Lower lobe of right lung (tissue), 2 donors: ENCODE measurements at regions not wholly inside any gene's neighbourhood (a gene's known extent, or its start where the extent isn't known, plus 50 kb on each side); places are given as distances from the start of the nearest gene placed in this dataset.

Experiments used
- ATAC-seq, 2 donors: fragments of 200-7000 bp; cut with Tn5 transposase; one replicate each; pipeline ENCODE4 v1.9.1; 2020 to 2022; ENCODE audit warnings: mild to moderate bottlenecking in 2 of 2, moderate library complexity in 2 of 2
- DNase-seq: peaks from one replicate; pipeline ENCODE4 v3.0.0-alpha.2; 2020
- H3K27ac ChIP-seq: fragments of 200-600 bp; one replicate; pipeline ENCODE4 v1.8.0; 2022
- H3K27me3 ChIP-seq: fragments of 200-600 bp; one replicate; pipeline ENCODE4 v1.8.0; 2022; ENCODE audit warnings: low read depth
- H3K36me3 ChIP-seq: fragments of 200-600 bp; one replicate; pipeline ENCODE4 v1.8.0; 2022; ENCODE audit warnings: mild to moderate bottlenecking
- H3K4me1 ChIP-seq: fragments of 200-600 bp; one replicate; pipeline ENCODE4 v1.8.0; 2022
- H3K4me3 ChIP-seq: fragments of 200-600 bp; one replicate; pipeline ENCODE4 v1.8.0; 2022; ENCODE audit warnings: mild to moderate bottlenecking
- H3K9me3 ChIP-seq: fragments of 200-600 bp; one replicate; pipeline ENCODE4 v1.8.0; 2022
- intact Hi-C: fragments of 100-400 bp; cut with DNase I; formaldehyde crosslinking; loops from one replicate; pipeline ENCODE4 v1.11.0; 2022
- TF ChIP-seq, protein P1 (sequence below): fragments of 200-600 bp; IDR thresholded peaks from one replicate; pipeline ENCODE4 v1.8.0; 2022; ENCODE audit warnings: antibody characterized with exemption, mild to moderate bottlenecking
- donor health status: DM: no; HTN: yes; CAD: no; lungs with severe emphysema.

DNA sequence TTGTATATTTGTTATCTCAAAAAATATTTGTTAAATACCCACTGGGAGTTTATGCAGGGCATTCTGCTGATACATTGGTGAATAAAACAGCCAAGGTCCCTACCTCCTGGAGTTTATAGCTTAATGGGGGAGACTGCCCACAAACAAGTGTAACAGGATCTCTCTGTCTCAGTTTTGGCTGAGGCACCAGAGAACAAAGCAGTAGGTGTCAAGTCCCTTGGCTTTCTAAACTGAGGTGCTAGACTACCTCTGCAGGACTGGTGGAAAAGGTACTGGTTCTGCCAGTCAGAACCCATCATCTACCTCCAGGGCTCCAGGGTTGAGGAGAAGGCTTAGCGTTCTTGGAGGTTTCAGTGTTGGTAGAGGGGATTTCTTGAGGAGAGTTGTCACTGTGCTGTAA is 188.4 kb upstream of the ELL2 start:
- Histone ChIP-seq H3K4me1 (no peaks in the 10 kb centered on the region), H3K9me3 (no peaks in the 10 kb centered on the region), H3K4me3 (no peak overlapping the region), H3K27ac (no peak overlapping the region), H3K36me3 (no peaks in the 10 kb centered on the region), H3K27me3 (no peaks in the 10 kb centered on the region)
- intact Hi-C loops = no loop called here
- ATAC-seq (no peak), DNase-seq (no peak)
- TF ChIP-seq, protein P1, sequence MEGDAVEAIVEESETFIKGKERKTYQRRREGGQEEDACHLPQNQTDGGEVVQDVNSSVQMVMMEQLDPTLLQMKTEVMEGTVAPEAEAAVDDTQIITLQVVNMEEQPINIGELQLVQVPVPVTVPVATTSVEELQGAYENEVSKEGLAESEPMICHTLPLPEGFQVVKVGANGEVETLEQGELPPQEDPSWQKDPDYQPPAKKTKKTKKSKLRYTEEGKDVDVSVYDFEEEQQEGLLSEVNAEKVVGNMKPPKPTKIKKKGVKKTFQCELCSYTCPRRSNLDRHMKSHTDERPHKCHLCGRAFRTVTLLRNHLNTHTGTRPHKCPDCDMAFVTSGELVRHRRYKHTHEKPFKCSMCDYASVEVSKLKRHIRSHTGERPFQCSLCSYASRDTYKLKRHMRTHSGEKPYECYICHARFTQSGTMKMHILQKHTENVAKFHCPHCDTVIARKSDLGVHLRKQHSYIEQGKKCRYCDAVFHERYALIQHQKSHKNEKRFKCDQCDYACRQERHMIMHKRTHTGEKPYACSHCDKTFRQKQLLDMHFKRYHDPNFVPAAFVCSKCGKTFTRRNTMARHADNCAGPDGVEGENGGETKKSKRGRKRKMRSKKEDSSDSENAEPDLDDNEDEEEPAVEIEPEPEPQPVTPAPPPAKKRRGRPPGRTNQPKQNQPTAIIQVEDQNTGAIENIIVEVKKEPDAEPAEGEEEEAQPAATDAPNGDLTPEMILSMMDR = no peak

DNA sequence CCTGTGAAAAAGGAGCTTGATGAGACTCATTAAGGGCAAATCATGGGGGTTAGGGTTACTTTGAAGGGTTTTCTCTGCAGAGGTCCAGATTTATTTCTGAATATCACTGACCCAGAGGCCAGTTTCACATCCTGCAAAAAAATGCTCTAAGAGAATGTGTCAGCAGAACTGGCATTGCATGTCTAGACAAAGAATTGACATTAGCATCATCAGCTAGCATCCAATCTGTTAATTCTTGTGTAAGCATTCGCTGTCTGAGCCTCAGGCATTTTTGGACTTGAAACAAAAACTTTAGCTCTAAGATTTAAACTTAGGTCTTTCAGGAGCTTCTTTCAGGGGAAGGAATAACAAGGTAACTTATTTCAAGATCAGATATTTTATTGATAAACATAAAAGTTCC is 187.9 kb upstream of the ELL2 start:
- no peak for ATAC-seq
- H3K4me1 ChIP-seq = no peaks in the 10 kb centered on the region
- no peaks in the 10 kb centered on the region for H3K9me3 ChIP-seq
- no peaks in the 10 kb centered on the region for H3K36me3 ChIP-seq
- no peak for DNase-seq
- H3K27ac ChIP-seq = no peak overlapping the region
- intact Hi-C loops = no loop called here
- H3K27me3 ChIP-seq = no peaks in the 10 kb centered on the region
- TF ChIP-seq, protein P1 = no peak
- no peak overlapping the region for H3K4me3 ChIP-seq

DNA sequence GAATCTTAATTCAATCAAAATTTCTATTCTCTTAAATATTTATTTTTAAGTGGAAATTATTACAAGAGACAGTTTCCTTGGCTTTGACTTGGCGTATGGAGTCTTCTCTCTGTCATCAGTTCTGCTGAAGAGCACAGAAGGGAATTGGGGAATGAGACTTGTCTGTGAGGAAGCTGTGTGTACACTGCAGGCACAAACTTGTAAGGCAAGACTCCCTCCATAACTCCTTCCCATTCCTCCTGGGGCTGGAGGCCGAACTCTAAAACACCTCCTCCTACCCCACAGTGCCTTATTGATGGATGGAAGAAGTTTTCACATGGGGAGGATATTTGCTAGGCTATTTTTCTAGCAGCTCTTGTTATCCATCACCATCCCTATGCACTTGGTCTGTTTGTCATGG is 187.4 kb upstream of the ELL2 start:
- Histone ChIP-seq H3K27ac (no peak overlapping the region), H3K4me1 (no peaks in the 10 kb centered on the region), H3K27me3 (no peaks in the 10 kb centered on the region), H3K4me3 (no peak overlapping the region), H3K36me3 (no peaks in the 10 kb centered on the region), H3K9me3 (no peaks in the 10 kb centered on the region)
- TF ChIP-seq, protein P1 = no peak
- ATAC-seq (no peak), DNase-seq (no peak)
- intact Hi-C loops = no loop called here

DNA sequence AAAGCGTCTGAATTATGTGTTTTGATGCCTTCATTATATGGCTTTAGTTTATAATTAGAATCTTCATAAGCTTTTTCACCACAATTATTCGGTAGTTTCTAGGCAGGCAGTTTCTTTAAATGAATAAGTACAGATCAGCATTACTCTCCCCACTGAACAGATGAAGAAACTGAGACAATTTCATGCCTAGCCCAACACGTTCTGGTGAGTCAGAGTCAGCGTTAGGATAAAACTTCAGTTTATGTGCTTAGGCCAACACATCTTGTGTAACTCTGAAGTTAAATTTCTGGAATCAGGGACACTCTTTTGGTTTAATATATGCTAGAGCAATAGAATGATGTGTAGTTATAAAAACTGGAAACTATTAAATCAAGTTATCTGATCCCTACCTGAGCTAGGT is 186.7 kb upstream of the ELL2 start:
- DNase-seq (no peak), ATAC-seq (no peak)
- Histone ChIP-seq H3K4me3 (no peak overlapping the region), H3K27me3 (no peaks in the 10 kb centered on the region), H3K27ac (no peak overlapping the region), H3K36me3 (no peaks in the 10 kb centered on the region), H3K9me3 (no peaks in the 10 kb centered on the region), H3K4me1 (no peaks in the 10 kb centered on the region)
- TF ChIP-seq, protein P1 = no peak
- intact Hi-C loops = no loop called here

DNA sequence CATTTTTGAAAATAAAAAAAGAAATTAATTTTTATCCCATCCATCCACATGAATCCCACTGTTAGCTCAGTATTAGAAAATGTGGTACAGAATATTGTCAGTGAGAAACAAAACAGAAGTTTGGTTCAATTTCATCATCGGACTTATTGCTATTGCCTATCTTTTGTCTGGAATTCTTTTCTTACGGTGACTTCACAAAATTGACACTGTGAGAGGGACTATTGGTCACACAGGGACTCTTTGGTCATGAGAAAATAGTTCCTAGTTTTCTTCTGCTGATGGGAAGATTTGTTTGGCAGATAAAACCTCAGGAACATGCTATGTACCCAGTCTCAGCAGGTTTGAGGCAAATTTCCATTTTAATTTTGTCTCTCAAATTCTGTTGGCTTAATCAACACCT is 186.2 kb upstream of the ELL2 start:
- no peaks in the 10 kb centered on the region for H3K36me3 ChIP-seq
- H3K9me3 ChIP-seq = no peaks in the 10 kb centered on the region
- H3K4me1 ChIP-seq = no peaks in the 10 kb centered on the region
- TF ChIP-seq, protein P1 = no peak
- H3K27me3 ChIP-seq = no peaks in the 10 kb centered on the region
- no peak overlapping the region for H3K4me3 ChIP-seq
- intact Hi-C loops = no loop called here
- no peak for DNase-seq
- no peak overlapping the region for H3K27ac ChIP-seq
- ATAC-seq = no peak

DNA sequence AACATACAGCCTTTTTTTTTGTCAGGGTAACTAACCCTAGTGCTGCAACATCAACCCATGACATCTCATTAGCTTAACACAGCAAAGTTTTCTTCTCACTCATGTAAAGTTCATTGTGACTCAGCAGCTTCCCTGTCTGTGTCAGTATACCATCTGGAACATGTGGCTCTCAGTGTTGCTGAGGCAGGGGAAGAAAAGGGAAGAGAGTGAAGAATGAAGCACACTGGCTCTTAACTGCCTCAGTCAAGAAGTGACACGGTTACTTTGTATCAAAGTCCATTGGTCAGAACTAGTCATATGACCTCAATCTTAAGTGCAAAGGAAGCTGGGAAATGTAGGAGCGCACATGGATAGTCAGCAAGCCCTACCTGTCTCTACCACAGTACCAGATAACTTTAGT is 185.0 kb upstream of the ELL2 start:
- H3K27me3 ChIP-seq = no peaks in the 10 kb centered on the region
- no peak for DNase-seq
- H3K4me3 ChIP-seq = no peak overlapping the region
- ATAC-seq = peak; percentile 65 to 89
- H3K36me3 ChIP-seq = no peaks in the 10 kb centered on the region
- H3K9me3 ChIP-seq = no peaks in the 10 kb centered on the region
- TF ChIP-seq, protein P1 = no peak
- H3K4me1 ChIP-seq = no peaks in the 10 kb centered on the region
- no peak overlapping the region for H3K27ac ChIP-seq
- intact Hi-C loops = no loop called here
